Smooth muscle cell (in vitro differentiated cells): ENCODE measurements at regions not wholly inside any gene's neighbourhood (a gene's known extent, or its start where the extent isn't known, plus 50 kb on each side); places are given as distances from the start of the nearest gene placed in this dataset.

ENCODE experiments used
- DNase-seq: peaks from one replicate; lab custom pipeline; 2025; ENCODE audit not compliant: unreplicated experiment; lab: John Stamatoyannopoulos, UW
- H2AFZ ChIP-seq: fragments of 200-600 bp; sonication (generic); 2 replicates; pipeline ENCODE4 v1.6.0; 2016; ENCODE audit warnings: antibody characterized with exemption, low read depth, mild to moderate bottlenecking
- H3F3A ChIP-seq: fragments of 200-600 bp; sonication (generic); 2 replicates; pipeline ENCODE4 v1.6.0; 2017; ENCODE audit warnings: antibody characterized with exemption, low read depth
- H3K27ac ChIP-seq: fragments of 200-600 bp; sonication (generic); 2 replicates; pipeline ENCODE4 v1.5.1; 2016; ENCODE audit warnings: low read depth, mild to moderate bottlenecking
- H3K27me3 ChIP-seq: fragments of 200-600 bp; sonication (generic); 2 replicates; pipeline ENCODE4 v1.6.1; 2016; ENCODE audit warnings: low read depth, mild to moderate bottlenecking
- H3K36me3 ChIP-seq: fragments of 200-600 bp; sonication (generic); 2 replicates; pipeline ENCODE4 v1.5.1; 2016; ENCODE audit warnings: low read depth
- H3K4me1 ChIP-seq: fragments of 200-600 bp; sonication (generic); 2 replicates; pipeline ENCODE4 v1.5.1; 2016; ENCODE audit warnings: low read depth
- H3K4me2 ChIP-seq: fragments of 200-600 bp; sonication (generic); 2 replicates; pipeline ENCODE4 v1.6.0; 2016; ENCODE audit warnings: mild to moderate bottlenecking
- H3K4me3 ChIP-seq: fragments of 200-600 bp; sonication (generic); 2 replicates; pipeline ENCODE4 v1.5.1; 2016; ENCODE audit warnings: mild to moderate bottlenecking
- H3K79me2 ChIP-seq: fragments of 200-600 bp; sonication (generic); 2 replicates; pipeline ENCODE4 v1.6.0; 2016; ENCODE audit warnings: low read depth, mild to moderate bottlenecking
- H3K9ac ChIP-seq: fragments of 200-600 bp; sonication (generic); 2 replicates; pipeline ENCODE4 v1.6.0; 2016; ENCODE audit warnings: low read depth
- H3K9me3 ChIP-seq: fragments of 200-600 bp; sonication (generic); replicated peaks from 2 replicates; pipeline ENCODE4 v1.5.1; 2016; ENCODE audit warnings: low read depth
- H4K20me1 ChIP-seq: fragments of 200-600 bp; sonication (generic); 2 replicates; pipeline ENCODE4 v1.6.0; 2016; ENCODE audit warnings: low read depth
- CTCF ChIP-seq: fragments of 200-600 bp; sonication (generic); IDR thresholded peaks from 2 replicates; pipeline ENCODE4 v1.5.1; 2017; ENCODE audit warnings: borderline replicate concordance, mild to moderate bottlenecking, antibody characterized with exemption; ENCODE audit not compliant: insufficient read depth, poor library complexity, severe bottlenecking
- WGBS: methylation state at CpG from one replicate; pipeline ENCODE4 v1.1.7; 2016; ENCODE audit warnings: low lambda C conversion rate; 5-methylcytosine and 5-hydroxymethylcytosine counted together

GRCh38 chr15:47599806-47600205, 117.5 kb upstream of the SEMA6D start:
- no peak overlapping the region for H3K27ac ChIP-seq
- TF ChIP-seq CTCF: no peak
- no peaks in the 10 kb centered on the region for H3K4me1 ChIP-seq
- no peak overlapping the region for H3K4me3 ChIP-seq
- DNase-seq: no peak
- WGBS: 56% methylated on average over 2 of the region's 2 CpGs
- H3K36me3 ChIP-seq: no peaks in the 10 kb centered on the region
- H3K79me2 ChIP-seq: no peaks in the 10 kb centered on the region
- no peaks in the 10 kb centered on the region for H3K27me3 ChIP-seq
- H3K9me3 ChIP-seq: no peaks in the 10 kb centered on the region
- no peaks in the 10 kb centered on the region for H4K20me1 ChIP-seq
- H3F3A ChIP-seq: no peaks in the 10 kb centered on the region
- no peak overlapping the region for H3K4me2 ChIP-seq
- H2AFZ ChIP-seq: no peak overlapping the region
- H3K9ac ChIP-seq: no peak overlapping the region

GRCh38 chr15:47602121-47602520, 115.2 kb upstream of the SEMA6D start:
- Histone ChIP-seq H3K27ac (no peak overlapping the region), H3F3A (no peaks in the 10 kb centered on the region), H3K27me3 (no peaks in the 10 kb centered on the region), H3K9me3 (no peaks in the 10 kb centered on the region), H3K36me3 (no peaks in the 10 kb centered on the region), H3K4me3 (no peak overlapping the region), H2AFZ (no peak overlapping the region), H3K4me2 (no peak overlapping the region), H4K20me1 (no peaks in the 10 kb centered on the region), H3K9ac (no peak overlapping the region), H3K4me1 (no peaks in the 10 kb centered on the region), H3K79me2 (no peaks in the 10 kb centered on the region)
- no peak for DNase-seq
- no peak for TF ChIP-seq CTCF
- 25% methylated on average over 1 of the region's 1 CpG for WGBS

GRCh38 chr15:47603026-47603425, 114.3 kb upstream of the SEMA6D start:
- 96% methylated on average over 2 of the region's 2 CpGs for WGBS
- no peak overlapping the region for H3K4me3 ChIP-seq
- no peak overlapping the region for H3K9ac ChIP-seq
- H2AFZ ChIP-seq: no peak overlapping the region
- H3K9me3 ChIP-seq: no peaks in the 10 kb centered on the region
- no peaks in the 10 kb centered on the region for H3K4me1 ChIP-seq
- no peaks in the 10 kb centered on the region for H3K36me3 ChIP-seq
- H3K4me2 ChIP-seq: no peak overlapping the region
- no peak for DNase-seq
- no peaks in the 10 kb centered on the region for H4K20me1 ChIP-seq
- no peaks in the 10 kb centered on the region for H3K27me3 ChIP-seq
- no peak for TF ChIP-seq CTCF
- no peak overlapping the region for H3K27ac ChIP-seq
- H3F3A ChIP-seq: no peaks in the 10 kb centered on the region
- no peaks in the 10 kb centered on the region for H3K79me2 ChIP-seq

GRCh38 chr15:47607695-47608094, 109.6 kb upstream of the SEMA6D start:
- Histone ChIP-seq H2AFZ (peak overlapping the region; percentile 7), H3K4me2 (peak overlapping the region; percentile 36), H3K4me3 (no peak overlapping the region), H3K27me3 (no peaks in the 10 kb centered on the region), H3K4me1 (peaks cover 8% of the 10 kb centered on the region), H3K9ac (no peak overlapping the region), H3K9me3 (no peaks in the 10 kb centered on the region), H3F3A (peaks cover 6% of the 10 kb centered on the region), H4K20me1 (no peaks in the 10 kb centered on the region), H3K27ac (no peak overlapping the region), H3K36me3 (no peaks in the 10 kb centered on the region), H3K79me2 (no peaks in the 10 kb centered on the region)
- TF ChIP-seq CTCF: no peak
- DNase-seq: no peak
